ENCODE measurements at regions not wholly inside any gene's neighbourhood (a gene's known extent, or its start where the extent isn't known, plus 50 kb on each side); places are given as distances from the start of the nearest gene placed in this dataset.

DNA sequence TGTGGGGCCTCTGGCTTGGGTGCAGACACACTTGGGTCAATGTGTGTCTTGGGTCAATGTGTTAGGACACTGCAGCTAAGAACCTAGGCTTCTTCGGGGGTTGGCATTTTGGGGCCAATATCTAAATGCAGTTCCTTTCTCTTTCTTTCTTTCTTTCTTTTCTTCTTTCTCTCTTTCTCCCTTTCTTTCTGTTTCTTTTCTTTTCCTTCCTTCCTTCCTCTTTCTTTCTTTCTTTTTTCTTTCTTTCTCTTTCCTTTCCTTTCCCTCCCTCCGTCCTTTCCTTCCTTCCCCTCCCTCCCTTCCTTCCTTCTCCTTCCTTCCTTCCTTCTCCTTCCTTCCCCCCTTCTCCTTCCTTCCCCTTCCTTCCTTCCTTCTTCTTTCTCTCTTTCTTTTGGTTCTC lies 57.7 kb upstream of the OSR1 start:
- DNase-seq: no peak

DNA sequence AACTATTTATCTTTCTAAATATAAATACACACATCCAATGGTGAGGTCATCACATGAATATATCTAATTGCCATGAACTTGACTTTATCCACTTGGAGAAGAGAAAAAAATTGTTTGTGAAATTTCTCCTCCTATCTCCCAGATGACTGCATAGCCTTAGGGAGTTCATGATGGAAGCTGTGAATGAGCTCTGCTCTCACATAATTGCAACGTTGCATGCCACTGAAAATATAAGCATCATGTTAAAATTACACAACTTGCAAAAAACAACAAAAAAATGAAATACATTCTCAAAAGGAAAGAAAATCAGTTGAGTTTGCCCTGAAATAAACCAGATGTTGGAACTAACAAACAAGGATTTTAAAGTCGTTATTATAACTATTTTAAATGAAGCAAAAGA lies 50.6 kb upstream of the OSR1 start:
- no peak for DNase-seq

DNA sequence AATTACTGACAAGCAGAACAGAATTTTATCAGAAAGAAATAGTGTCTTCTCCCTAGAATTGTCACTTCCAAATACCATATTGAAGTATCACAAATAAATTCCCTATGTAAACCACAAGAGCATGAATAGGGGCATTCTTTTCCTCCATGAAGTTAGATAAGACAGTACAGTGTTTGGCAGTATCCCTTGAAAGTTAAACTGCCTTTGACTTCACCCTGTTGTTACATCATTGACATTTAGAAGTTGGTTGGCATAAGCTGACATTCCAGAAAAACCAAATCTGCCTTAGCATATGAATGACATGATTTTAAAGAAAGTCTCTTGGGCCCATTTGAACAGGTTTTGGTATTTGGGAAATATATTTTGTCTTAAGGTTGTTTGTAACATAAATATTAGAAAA lies 50.2 kb upstream of the OSR1 start:
- no peak for DNase-seq
